HL-60 (cell line): ENCODE measurements at regions not wholly inside any gene's neighbourhood (a gene's known extent, or its start where the extent isn't known, plus 50 kb on each side); places are given as distances from the start of the nearest gene placed in this dataset.

ENCODE experiments used
- DNase-seq, 2 experiments: peaks; one replicate each; pipeline ENCODE4 v3.0.0-alpha.2; 2010 to 2020; ENCODE audit warnings: low read depth in 1 of 2, low spot score in 1 of 2
- H3K27ac ChIP-seq: fragments of 250-450 bp; sonication (Bioruptor Pico); replicated peaks from 2 replicates; pipeline ENCODE4 v1.5.1; 2020; ENCODE audit warnings: mild to moderate bottlenecking, moderate library complexity
- H3K27me3 ChIP-seq: fragments of 250-450 bp; sonication (Bioruptor Pico); 2 replicates; pipeline ENCODE4 v1.5.1; 2021; ENCODE audit warnings: mild to moderate bottlenecking, moderate library complexity; ENCODE audit not compliant: insufficient read depth, poor library complexity, severe bottlenecking
- H3K4me3 ChIP-seq: replicated peaks from 2 replicates; pipeline ENCODE4 v1.5.1; 2011; ENCODE audit warnings: mild to moderate bottlenecking, control low read depth, low read length; ENCODE audit not compliant: insufficient read depth
- CTCF ChIP-seq: IDR thresholded peaks from one replicate; pipeline ENCODE4 v1.5.1; 2011; ENCODE audit warnings: low read length, control low read depth, inconsistent platforms; ENCODE audit not compliant: insufficient read depth
- GABPA ChIP-seq: IDR thresholded peaks from 2 replicates; pipeline ENCODE4 v1.6.1; 2012; ENCODE audit warnings: low read depth
- POLR2AphosphoS5 ChIP-seq: IDR thresholded peaks from 2 replicates; pipeline ENCODE4 v1.6.1; 2012; ENCODE audit warnings: low read depth
- REST ChIP-seq: IDR thresholded peaks from 2 replicates; pipeline ENCODE4 v1.6.1; 2012; ENCODE audit warnings: low read depth; ENCODE audit not compliant: insufficient replicate concordance
- SPI1 ChIP-seq: IDR thresholded peaks from 2 replicates; pipeline ENCODE4 v1.6.1; 2012; ENCODE audit warnings: low read depth, mild to moderate bottlenecking, borderline replicate concordance

GRCh38 chr1:82731216-82731615 lies 930.5 kb downstream of the ADGRL2 start:
- no peak for DNase-seq
- H3K27ac ChIP-seq, result no peak overlapping the region
- no peak overlapping the region for H3K4me3 ChIP-seq
- TF ChIP-seq CTCF (no peak), SPI1 (no peak), POLR2AphosphoS5 (no peak), GABPA (no peak), REST (no peak)
- no peaks in the 10 kb centered on the region for H3K27me3 ChIP-seq

- Histone ChIP-seq H3K27me3 (no peaks in the 10 kb centered on the region), H3K27ac (no peak overlapping the region), H3K4me3 (no peak overlapping the region)
- DNase-seq, result no peak
- TF ChIP-seq CTCF (no peak), GABPA (no peak), POLR2AphosphoS5 (no peak), REST (no peak), SPI1 (no peak)
Measured at GRCh38 chr1:82728206-82728605, 927.5 kb downstream of the ADGRL2 start.

GRCh38 chr1:82724246-82724645 lies 923.5 kb downstream of the ADGRL2 start:
- DNase-seq, result no peak
- Histone ChIP-seq H3K27ac (no peak overlapping the region), H3K27me3 (no peaks in the 10 kb centered on the region), H3K4me3 (no peak overlapping the region)
- TF ChIP-seq CTCF, result no peak
- TF ChIP-seq REST, result no peak
- no peak for TF ChIP-seq SPI1
- no peak for TF ChIP-seq POLR2AphosphoS5
- no peak for TF ChIP-seq GABPA
